Stomach (tissue), 8 donors: ENCODE measurements at regions not wholly inside any gene's neighbourhood (a gene's known extent, or its start where the extent isn't known, plus 50 kb on each side); places are given as distances from the start of the nearest gene placed in this dataset.
A peak's percentile ranks its signal among the peaks of the same experiment; 100 is the strongest.

Experiments used
- DNase-seq, 2 donors: peaks; one replicate each; pipeline versions ENCODE4 v3.0.0 to v3.0.0-alpha.2; 2013 to 2019
- H3K27ac ChIP-seq, 5 donors: fragments of 200-600 bp in 4 of 5; sonication (generic) in 4 of 5; one replicate each; pipeline ENCODE4 v1.5.1; 2013 to 2019; ENCODE audit warnings: mild to moderate bottlenecking in 1 of 5, moderate library complexity in 1 of 5
- H3K27me3 ChIP-seq, 3 donors: fragments of 200-600 bp; sonication (generic); one replicate each; pipeline ENCODE4 v1.5.1; 2017 to 2019; ENCODE audit warnings: mixed run types in 1 of 3
- H3K36me3 ChIP-seq, 4 donors: fragments of 200-600 bp; sonication (generic); 1 replicate in 3 of 4; 2 replicates in 1 of 4; pipeline ENCODE4 v1.5.1; 2016 to 2019
- H3K4me1 ChIP-seq, 4 donors: fragments of 200-600 bp; sonication (generic); one replicate each; pipeline ENCODE4 v1.5.1; 2016 to 2019
- H3K4me3 ChIP-seq, 4 donors: fragments of 200-600 bp; sonication (generic) in 3 of 4; one replicate each; pipeline ENCODE4 v1.5.1; 2016 to 2019; ENCODE audit warnings: mild to moderate bottlenecking in 1 of 4
- H3K9me3 ChIP-seq, 4 donors: fragments of 200-600 bp; sonication (generic); one replicate each; pipeline ENCODE4 v1.5.1; 2016 to 2019
- EP300 ChIP-seq: sonication (generic); formaldehyde crosslinking; IDR thresholded peaks from one replicate; pipeline ENCODE4 v1.6.1; 2017; ENCODE audit warnings: antibody characterized with exemption
- POLR2A ChIP-seq, 4 donors: fragments of 450-650 bp; IDR thresholded peaks; one replicate each; pipeline ENCODE4 v1.6.1; 2016; ENCODE audit warnings: antibody characterized with exemption in 4 of 4, control low read depth in 2 of 4, mild to moderate bottlenecking in 1 of 4, moderate library complexity in 1 of 4
- POLR2AphosphoS5 ChIP-seq, 3 donors: sonication (generic); formaldehyde crosslinking; IDR thresholded peaks; one replicate each; pipeline ENCODE4 v1.6.1; 2016; ENCODE audit warnings: antibody characterized with exemption in 3 of 3
- WGBS, 5 donors: extraction: QIAGEN DNeasy Blood & Tissue Kit in 3 of 5; methylation state at CpG; one replicate each; pipeline versions ENCODE4 v1.1.5 to v1.1.7; 2013 to 2018; 5-methylcytosine and 5-hydroxymethylcytosine counted together
- intact Hi-C: fragments of 100-400 bp; cut with DNase I; formaldehyde crosslinking; loops from one replicate; pipeline ENCODE4 v1.15.1; 2023; ENCODE audit warnings: low total_unique reads
- TF ChIP-seq, protein P1 (sequence below), 7 experiments: fragments of 450-650 bp in 4 of 7; fragments of 200-600 bp in 3 of 7; sonication (generic) in 3 of 7; IDR thresholded peaks; one replicate each; pipeline ENCODE4 v1.5.1; 2016 to 2019; ENCODE audit warnings: antibody characterized with exemption in 7 of 7, control low read depth in 2 of 7, mild to moderate bottlenecking in 1 of 7
- donor health status: healthy with polysubstance abuse.
- donor health status: Bipolar disorder and iron deficiency.
- donor health status: healthy.

DNA sequence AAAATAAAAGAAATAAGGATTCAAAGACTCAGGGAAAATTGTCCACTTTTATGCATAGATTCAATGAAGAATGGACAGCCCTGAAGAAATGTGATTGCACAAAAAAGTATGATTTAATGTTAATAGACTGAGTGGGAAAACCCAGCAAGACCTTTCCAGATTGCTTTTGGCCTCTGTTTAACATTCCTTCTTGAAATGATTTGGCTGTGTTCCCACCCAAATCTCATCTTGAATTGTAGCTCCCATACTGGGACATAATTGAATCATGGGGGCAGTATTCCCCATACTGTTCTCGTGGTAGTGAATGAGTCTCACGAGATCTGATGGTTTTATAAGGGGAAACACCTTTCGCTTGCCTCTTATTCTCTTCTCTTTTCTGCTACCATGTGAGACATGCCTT lies 1316.9 kb upstream of the SEL1L start:
- Histone ChIP-seq H3K9me3 (no peaks in the 10 kb centered on the region), H3K4me1 (peaks cover 0 to 6% (median 3%) of the 10 kb centered on the region in 4 donors), H3K36me3 (no peaks in the 10 kb centered on the region), H3K27me3 (no peaks in the 10 kb centered on the region), H3K27ac (no peak overlapping the region), H3K4me3 (no peak overlapping the region)
- DNase-seq, result peak in 1 of 2 donors; percentile 19
- intact Hi-C loops, result no loop called here
- WGBS, 5 donors, result 73 to 83% (median 82%) methylated on average over 3 of the region's 3 CpGs
- TF ChIP-seq EP300, result no peak
- TF ChIP-seq POLR2AphosphoS5 (IDR thresholded peaks at IDR 0.05), result no peak
- TF ChIP-seq, protein P1, sequence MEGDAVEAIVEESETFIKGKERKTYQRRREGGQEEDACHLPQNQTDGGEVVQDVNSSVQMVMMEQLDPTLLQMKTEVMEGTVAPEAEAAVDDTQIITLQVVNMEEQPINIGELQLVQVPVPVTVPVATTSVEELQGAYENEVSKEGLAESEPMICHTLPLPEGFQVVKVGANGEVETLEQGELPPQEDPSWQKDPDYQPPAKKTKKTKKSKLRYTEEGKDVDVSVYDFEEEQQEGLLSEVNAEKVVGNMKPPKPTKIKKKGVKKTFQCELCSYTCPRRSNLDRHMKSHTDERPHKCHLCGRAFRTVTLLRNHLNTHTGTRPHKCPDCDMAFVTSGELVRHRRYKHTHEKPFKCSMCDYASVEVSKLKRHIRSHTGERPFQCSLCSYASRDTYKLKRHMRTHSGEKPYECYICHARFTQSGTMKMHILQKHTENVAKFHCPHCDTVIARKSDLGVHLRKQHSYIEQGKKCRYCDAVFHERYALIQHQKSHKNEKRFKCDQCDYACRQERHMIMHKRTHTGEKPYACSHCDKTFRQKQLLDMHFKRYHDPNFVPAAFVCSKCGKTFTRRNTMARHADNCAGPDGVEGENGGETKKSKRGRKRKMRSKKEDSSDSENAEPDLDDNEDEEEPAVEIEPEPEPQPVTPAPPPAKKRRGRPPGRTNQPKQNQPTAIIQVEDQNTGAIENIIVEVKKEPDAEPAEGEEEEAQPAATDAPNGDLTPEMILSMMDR (IDR thresholded peaks at IDR 0.05), result no peak
- no peak for TF ChIP-seq POLR2A (IDR thresholded peaks at IDR 0.05)

DNA sequence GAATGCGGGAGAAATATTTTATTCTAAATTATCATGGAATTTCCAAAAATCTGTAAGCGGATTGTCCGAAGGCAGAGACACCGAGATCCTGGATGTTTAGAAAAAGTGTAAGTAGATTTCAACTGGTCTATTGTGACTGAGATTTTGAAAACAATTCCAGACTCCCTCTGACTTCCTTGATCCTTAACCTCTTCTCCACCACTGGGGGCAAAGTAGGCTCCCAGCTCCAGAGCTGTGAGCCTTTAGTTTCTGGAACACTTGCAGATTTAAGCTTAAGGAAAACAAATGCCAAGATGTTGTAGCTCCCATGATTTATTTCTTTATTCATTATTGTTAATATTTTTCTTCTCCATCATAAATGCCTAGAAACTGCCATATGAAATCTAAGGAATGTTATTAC lies 1320.5 kb upstream of the SEL1L start:
- no peaks in the 10 kb centered on the region for H3K9me3 ChIP-seq
- H3K36me3 ChIP-seq, result no peaks in the 10 kb centered on the region
- intact Hi-C loops, result no loop called here
- WGBS, 5 donors, result 74 to 84% (median 77%) methylated on average over 4 of the region's 4 CpGs
- H3K27me3 ChIP-seq, result no peaks in the 10 kb centered on the region
- no peak for DNase-seq
- H3K27ac ChIP-seq, result no peak overlapping the region
- TF ChIP-seq, protein P1 (IDR thresholded peaks at IDR 0.05), result no peak
- no peak for TF ChIP-seq POLR2A (IDR thresholded peaks at IDR 0.05)
- no peak for TF ChIP-seq EP300
- TF ChIP-seq POLR2AphosphoS5 (IDR thresholded peaks at IDR 0.05), result no peak
- H3K4me1 ChIP-seq, result peaks cover 0 to 6% (median 3%) of the 10 kb centered on the region in 4 donors
- no peak overlapping the region for H3K4me3 ChIP-seq

DNA sequence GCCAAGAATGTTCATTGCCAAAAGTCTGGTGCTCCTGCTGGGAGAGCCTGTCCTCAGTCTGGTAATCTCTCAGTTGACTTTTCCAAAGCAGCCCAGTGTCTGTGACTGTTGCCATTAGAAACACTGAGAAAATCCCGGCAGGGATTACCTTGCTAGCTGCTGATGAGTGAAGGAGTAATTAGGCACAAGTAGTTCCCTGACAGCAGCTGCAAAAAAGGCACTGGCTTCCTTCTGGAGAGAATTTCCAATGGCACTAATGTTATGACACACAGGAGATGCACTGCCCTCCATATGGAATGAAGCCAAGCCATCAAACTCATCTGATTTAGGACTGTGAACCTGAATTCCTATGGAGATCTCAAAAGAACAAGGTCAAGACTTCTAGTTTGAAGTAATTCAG lies 1321.2 kb upstream of the SEL1L start:
- Histone ChIP-seq H3K4me3 (no peak overlapping the region), H3K9me3 (no peaks in the 10 kb centered on the region), H3K27ac (no peak overlapping the region), H3K36me3 (no peaks in the 10 kb centered on the region), H3K27me3 (no peaks in the 10 kb centered on the region), H3K4me1 (peaks cover 0 to 6% (median 3%) of the 10 kb centered on the region in 4 donors)
- intact Hi-C loops, result no loop called here
- TF ChIP-seq EP300 (no peak), POLR2A (IDR thresholded peaks at IDR 0.05) (no peak), POLR2AphosphoS5 (IDR thresholded peaks at IDR 0.05) (no peak)
- TF ChIP-seq, protein P1 (IDR thresholded peaks at IDR 0.05), result no peak
- no peak for DNase-seq
- WGBS, 5 donors, result 38 to 60% (median 40%) methylated on average over 1 of the region's 1 CpG

DNA sequence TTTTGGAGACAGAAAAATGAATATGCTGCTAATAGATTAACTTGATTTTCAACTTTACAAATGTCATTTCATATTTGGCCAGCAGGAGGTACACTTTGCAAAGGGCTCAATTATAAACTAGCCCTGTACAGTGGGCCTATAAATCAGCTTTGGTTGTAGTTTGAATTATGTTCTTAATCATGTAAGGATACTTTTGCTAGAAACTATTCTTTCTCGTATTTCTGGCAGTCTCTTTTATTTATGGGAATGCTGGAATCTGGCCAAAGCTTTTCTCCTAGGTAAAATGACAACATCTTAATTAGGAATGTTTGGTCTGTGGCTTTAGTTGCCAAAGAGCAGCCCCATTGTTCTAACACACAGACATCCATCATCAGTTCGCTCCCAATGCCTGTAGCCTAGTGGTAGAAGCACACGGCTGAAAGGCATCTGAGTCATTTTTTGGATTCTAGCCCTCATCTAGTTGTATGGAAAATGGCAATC lies 1322.3 kb upstream of the SEL1L start:
- TF ChIP-seq EP300, result no peak
- TF ChIP-seq, protein P1 (IDR thresholded peaks at IDR 0.05), result peak in 3 of 7 experiments; percentile 5 to 42 (median 24)
- Histone ChIP-seq H3K27me3 (no peaks in the 10 kb centered on the region), H3K27ac (no peak overlapping the region), H3K9me3 (no peaks in the 10 kb centered on the region), H3K36me3 (no peaks in the 10 kb centered on the region), H3K4me1 (peaks cover 0 to 6% (median 3%) of the 10 kb centered on the region in 4 donors), H3K4me3 (no peak overlapping the region)
- 26 to 38% (median 33%) methylated on average over 3 of the region's 3 CpGs for WGBS, 5 donors
- intact Hi-C loops, result no loop called here
- peak in 1 of 2 donors; percentile 69 for DNase-seq
